ENCODE measurements at regions not wholly inside any gene's neighbourhood (a gene's known extent, or its start where the extent isn't known, plus 50 kb on each side); places are given as distances from the start of the nearest gene placed in this dataset.

DNA sequence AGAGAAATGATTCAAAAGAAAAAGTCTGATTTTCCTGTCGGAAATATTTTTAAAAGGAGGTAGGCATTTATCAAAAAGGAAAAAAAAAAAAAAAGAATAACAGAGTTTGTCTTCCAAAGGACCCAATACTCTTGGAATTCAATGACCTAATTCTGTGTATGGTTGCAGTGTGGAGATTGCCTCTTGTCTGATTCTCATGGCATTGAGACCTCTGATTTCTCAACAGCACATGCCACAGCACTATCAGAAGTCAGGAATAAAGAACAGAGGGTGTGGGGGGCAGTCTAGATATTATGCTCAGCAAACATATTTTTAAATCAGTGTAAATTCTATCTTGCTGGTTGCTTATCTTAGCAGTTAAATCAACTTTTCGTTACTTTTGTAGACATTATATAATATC, 81.3 kb upstream of the SOX9 start:
- TF ChIP-seq CTCF (IDR thresholded peaks at IDR 0.05; ENCODE audit: low read depth, low read length, missing input control) (no peak), TAF1 (conservative IDR thresholded peaks at IDR 0.05) (no peak), RXRA (IDR thresholded peaks at IDR 0.05) (no peak), EGR1 (IDR thresholded peaks at IDR 0.05; ENCODE audit: low read depth in 2 of 2) (no peak), NR2F2 (IDR thresholded peaks at IDR 0.05) (no peak), RAD21 (IDR thresholded peaks at IDR 0.05) (no peak), GABPA (IDR thresholded peaks at IDR 0.05 in 1 of 2, conservative IDR thresholded peaks at IDR 0.05 in 1 of 2) (no peak), ATF3 (IDR thresholded peaks at IDR 0.05) (no peak), HNF4G (IDR thresholded peaks at IDR 0.05) (no peak)
- TF ChIP-seq, protein P1, sequence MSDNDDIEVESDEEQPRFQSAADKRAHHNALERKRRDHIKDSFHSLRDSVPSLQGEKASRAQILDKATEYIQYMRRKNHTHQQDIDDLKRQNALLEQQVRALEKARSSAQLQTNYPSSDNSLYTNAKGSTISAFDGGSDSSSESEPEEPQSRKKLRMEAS (IDR thresholded peaks at IDR 0.05), result no peak

Data from liver (tissue), 3 donors.